Colonic mucosa (tissue), 4 donors: ENCODE measurements at regions not wholly inside any gene's neighbourhood (a gene's known extent, or its start where the extent isn't known, plus 50 kb on each side); places are given as distances from the start of the nearest gene placed in this dataset.

ENCODE experiments used
- DNase-seq: peaks from one replicate; pipeline ENCODE4 v3.0.0-alpha.2; 2020
- H3K27ac ChIP-seq: fragments of 200-600 bp; one replicate; pipeline ENCODE4 v1.8.0; 2021
- H3K27me3 ChIP-seq: fragments of 200-600 bp; one replicate; pipeline ENCODE4 v1.8.0; 2021
- H3K36me3 ChIP-seq: fragments of 200-600 bp; one replicate; pipeline ENCODE4 v1.8.0; 2021
- H3K4me1 ChIP-seq: fragments of 200-600 bp; one replicate; pipeline ENCODE4 v1.8.0; 2021; ENCODE audit warnings: mild to moderate bottlenecking
- H3K4me3 ChIP-seq: fragments of 200-600 bp; one replicate; pipeline ENCODE4 v1.8.0; 2021
- H3K9ac ChIP-seq, 2 donors: one replicate each; pipeline ENCODE4 v1.7.0; 2013; ENCODE audit warnings: control low read depth in 2 of 2, low read depth in 2 of 2, low read length in 2 of 2
- H3K9me3 ChIP-seq: fragments of 200-600 bp; one replicate; pipeline ENCODE4 v1.8.0; 2021
- intact Hi-C: fragments of 100-400 bp; cut with DNase I; formaldehyde crosslinking; loops from one replicate; pipeline ENCODE4 v1.14.1; 2022
- TF ChIP-seq, protein P1 (sequence below): fragments of 200-600 bp; IDR thresholded peaks from one replicate; pipeline ENCODE4 v1.8.0; 2022; ENCODE audit warnings: antibody characterized with exemption, mild to moderate bottlenecking
- donor health status: healthy.
- donor health status: DM: no; HTN: no; CAD: no.
- donor health status: DM: no; HTN: no; CAD: no.

DNA sequence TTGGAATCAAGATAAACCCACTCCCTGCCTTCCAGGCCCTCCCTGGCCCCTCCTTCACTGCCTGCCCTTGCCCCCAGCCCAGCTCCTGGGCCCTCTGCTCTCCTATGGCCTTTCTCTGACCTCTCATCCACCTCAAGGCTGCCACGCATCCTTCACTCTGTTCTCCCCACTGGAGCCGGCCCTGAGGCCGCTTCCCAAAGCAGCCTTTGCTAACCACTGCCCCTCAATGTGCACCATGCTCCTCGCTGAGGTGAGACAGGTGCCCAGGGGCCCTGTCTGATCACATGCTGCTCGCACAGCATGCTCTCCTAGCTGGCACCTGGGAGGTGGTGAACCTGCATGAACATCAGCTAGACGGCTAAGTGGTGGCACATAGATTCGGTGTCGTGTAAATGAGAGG lies 138.5 kb upstream of the RET start:
- Histone ChIP-seq H3K27me3 (peaks cover 7% of the 10 kb centered on the region), H3K4me3 (no peak overlapping the region), H3K9ac (no peak overlapping the region), H3K27ac (no peak overlapping the region), H3K4me1 (peaks cover 4% of the 10 kb centered on the region), H3K36me3 (no peaks in the 10 kb centered on the region), H3K9me3 (no peaks in the 10 kb centered on the region)
- TF ChIP-seq, protein P1, sequence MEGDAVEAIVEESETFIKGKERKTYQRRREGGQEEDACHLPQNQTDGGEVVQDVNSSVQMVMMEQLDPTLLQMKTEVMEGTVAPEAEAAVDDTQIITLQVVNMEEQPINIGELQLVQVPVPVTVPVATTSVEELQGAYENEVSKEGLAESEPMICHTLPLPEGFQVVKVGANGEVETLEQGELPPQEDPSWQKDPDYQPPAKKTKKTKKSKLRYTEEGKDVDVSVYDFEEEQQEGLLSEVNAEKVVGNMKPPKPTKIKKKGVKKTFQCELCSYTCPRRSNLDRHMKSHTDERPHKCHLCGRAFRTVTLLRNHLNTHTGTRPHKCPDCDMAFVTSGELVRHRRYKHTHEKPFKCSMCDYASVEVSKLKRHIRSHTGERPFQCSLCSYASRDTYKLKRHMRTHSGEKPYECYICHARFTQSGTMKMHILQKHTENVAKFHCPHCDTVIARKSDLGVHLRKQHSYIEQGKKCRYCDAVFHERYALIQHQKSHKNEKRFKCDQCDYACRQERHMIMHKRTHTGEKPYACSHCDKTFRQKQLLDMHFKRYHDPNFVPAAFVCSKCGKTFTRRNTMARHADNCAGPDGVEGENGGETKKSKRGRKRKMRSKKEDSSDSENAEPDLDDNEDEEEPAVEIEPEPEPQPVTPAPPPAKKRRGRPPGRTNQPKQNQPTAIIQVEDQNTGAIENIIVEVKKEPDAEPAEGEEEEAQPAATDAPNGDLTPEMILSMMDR = no peak
- intact Hi-C loops = no loop called here
- no peak for DNase-seq

DNA sequence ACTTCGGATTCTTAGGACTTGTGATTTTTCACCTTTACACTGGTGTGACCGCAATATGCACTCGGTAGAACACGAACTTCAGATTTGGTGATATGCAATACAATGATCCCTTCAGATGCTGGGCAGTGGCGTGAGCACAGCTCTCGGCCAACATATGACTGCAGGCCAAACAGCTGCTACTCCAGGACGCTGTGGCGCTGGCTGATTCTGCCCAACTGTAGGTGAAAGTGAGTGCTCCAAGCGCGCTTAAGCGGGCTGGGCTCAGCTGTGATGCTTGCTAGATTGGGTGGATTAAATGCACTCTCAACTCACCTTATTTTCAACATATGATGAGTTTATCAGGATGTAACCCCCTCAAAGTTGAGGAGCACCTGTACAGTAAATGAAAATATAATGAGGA lies 137.6 kb upstream of the RET start:
- no peaks in the 10 kb centered on the region for H3K27me3 ChIP-seq
- no peak overlapping the region for H3K27ac ChIP-seq
- DNase-seq = no peak
- no peak overlapping the region for H3K9ac ChIP-seq
- H3K4me1 ChIP-seq = no peaks in the 10 kb centered on the region
- intact Hi-C loops = no loop called here
- no peak overlapping the region for H3K4me3 ChIP-seq
- no peaks in the 10 kb centered on the region for H3K9me3 ChIP-seq
- TF ChIP-seq, protein P1 = no peak
- no peaks in the 10 kb centered on the region for H3K36me3 ChIP-seq

DNA sequence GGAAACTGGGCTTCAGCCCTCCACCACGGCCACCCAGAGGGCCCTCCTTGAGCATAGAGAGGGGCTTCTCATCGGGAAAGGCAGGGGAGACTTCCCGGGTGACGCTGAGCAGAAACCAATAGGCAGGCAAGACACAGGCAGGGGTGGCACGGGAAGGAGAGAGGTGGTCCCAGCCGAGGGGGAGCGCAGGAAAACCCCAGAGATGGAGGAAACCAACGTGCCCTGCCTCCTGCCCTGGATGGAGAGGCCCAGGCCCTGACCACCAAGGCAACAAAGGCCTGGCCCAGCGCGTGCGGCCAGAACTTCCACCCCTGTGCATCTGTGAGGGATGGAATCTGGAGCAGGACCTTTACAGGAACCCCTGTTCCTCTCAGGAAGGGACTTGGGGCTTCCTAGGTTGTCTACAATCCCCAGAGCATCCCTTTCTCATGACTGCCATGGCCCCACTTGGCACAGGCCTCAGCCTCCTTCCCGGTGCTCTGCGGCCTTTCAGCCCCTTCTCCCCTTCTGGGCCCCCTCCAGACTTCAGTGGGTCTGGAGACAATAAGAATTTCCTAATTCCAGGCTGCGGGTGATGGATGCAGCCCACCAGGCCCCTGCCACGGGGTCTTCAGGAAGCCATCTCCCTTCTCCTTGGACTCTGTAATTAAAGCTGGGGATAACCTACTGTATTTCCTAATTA lies 137.0 kb upstream of the RET start:
- DNase-seq = no peak
- no peak overlapping the region for H3K4me3 ChIP-seq
- no peaks in the 10 kb centered on the region for H3K9me3 ChIP-seq
- no peaks in the 10 kb centered on the region for H3K4me1 ChIP-seq
- H3K9ac ChIP-seq = no peak overlapping the region
- H3K36me3 ChIP-seq = no peaks in the 10 kb centered on the region
- H3K27ac ChIP-seq = no peak overlapping the region
- TF ChIP-seq, protein P1 = no peak
- H3K27me3 ChIP-seq = no peaks in the 10 kb centered on the region
- intact Hi-C loops = no loop called here

DNA sequence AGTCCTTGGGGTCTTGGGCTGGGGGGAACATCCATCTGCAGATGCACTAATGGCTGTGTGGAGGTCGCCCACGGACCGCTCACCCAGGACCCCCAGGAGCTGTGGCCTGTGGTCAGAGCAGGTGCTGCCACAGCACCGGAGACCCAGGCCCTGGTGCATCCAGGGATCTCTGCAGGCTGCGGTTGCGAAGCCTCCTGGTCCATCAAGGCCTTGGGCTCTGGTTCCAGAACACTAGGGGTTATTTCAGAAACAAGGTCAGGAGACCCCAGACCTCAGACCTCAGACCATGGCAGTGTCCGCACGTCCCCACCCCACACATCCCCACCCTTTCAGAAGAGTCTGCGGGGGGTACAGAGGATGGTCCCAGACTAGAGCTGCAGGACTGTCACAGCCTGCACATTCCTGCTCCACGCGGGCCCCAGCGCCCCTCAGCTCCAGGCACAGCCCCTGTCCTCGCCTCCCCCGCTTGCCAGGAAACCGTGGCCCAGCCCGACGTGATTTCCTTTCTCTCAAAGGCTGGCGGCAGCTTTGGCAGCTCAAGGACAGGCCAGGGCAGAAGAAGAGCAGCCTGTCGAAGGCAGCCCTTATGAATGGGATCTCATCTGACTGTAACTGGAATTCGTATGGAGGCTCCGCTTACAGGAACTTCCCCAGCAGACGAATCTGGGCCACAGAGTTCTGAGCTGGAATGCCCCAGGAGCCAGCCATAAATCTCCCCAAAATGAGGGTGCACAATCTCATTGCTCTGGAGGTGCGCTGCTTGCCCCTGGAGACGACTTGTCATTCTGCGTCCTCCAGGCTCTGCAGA lies 136.2 kb upstream of the RET start:
- H3K27me3 ChIP-seq = no peaks in the 10 kb centered on the region
- intact Hi-C loops = no loop called here
- H3K9ac ChIP-seq = no peak overlapping the region
- H3K27ac ChIP-seq = no peak overlapping the region
- no peaks in the 10 kb centered on the region for H3K36me3 ChIP-seq
- DNase-seq = no peak
- TF ChIP-seq, protein P1 = no peak
- H3K9me3 ChIP-seq = no peaks in the 10 kb centered on the region
- no peaks in the 10 kb centered on the region for H3K4me1 ChIP-seq
- H3K4me3 ChIP-seq = no peak overlapping the region

DNA sequence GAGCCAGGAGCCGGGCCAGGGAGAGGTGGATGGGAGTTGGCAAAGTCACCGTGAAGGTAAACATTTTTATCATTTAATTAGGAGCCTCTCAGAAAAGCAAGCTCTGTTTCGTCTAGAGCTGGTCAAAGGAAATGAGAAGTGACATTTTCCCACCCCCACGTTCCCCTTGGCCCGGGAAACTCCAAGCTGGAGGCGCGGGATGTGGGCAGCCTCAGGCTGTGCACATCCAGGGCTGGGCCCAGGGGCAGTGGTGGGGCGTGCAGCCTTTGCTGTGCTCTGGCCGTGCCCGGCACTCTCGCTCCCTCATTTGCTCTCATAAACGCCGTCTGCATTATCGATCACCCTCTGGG lies 135.6 kb upstream of the RET start:
- Histone ChIP-seq H3K9me3 (no peaks in the 10 kb centered on the region), H3K36me3 (no peaks in the 10 kb centered on the region), H3K27ac (no peak overlapping the region), H3K4me1 (no peaks in the 10 kb centered on the region), H3K9ac (no peak overlapping the region), H3K27me3 (no peaks in the 10 kb centered on the region), H3K4me3 (no peak overlapping the region)
- TF ChIP-seq, protein P1 = no peak
- no peak for DNase-seq
- intact Hi-C loops = no loop called here
